Activated CD4-positive, alpha-beta T cell treated with anti-CD3 and anti-CD28 coated beads, Interleukin-2, amount 50 U/mL, for 24 hours (primary cell): ENCODE measurements at regions not wholly inside any gene's neighbourhood (a gene's known extent, or its start where the extent isn't known, plus 50 kb on each side); places are given as distances from the start of the nearest gene placed in this dataset.

Source experiments
- DNase-seq, 2 donors: peaks; one replicate each; pipeline ENCODE4 v3.0.0-alpha.2; 2020; ENCODE audit warnings: low read depth in 1 of 2, low spot score in 1 of 2

GRCh38 chr9:105912157-105912862, 218.0 kb downstream of the TMEM38B start:
- DNase-seq, result no peak

- no peak for DNase-seq
These were observed 218.6 kb downstream of the TMEM38B start for GRCh38 chr9:105912863-105913516.

GRCh38 chr9:105921057-105921726, 226.9 kb downstream of the TMEM38B start:
- no peak for DNase-seq

GRCh38 chr9:105928416-105928815, 234.1 kb downstream of the TMEM38B start:
- no peak for DNase-seq

- DNase-seq, result no peak
These were observed 235.8 kb downstream of the TMEM38B start for GRCh38 chr9:105930011-105930627.

- DNase-seq, result no peak
These were observed 237.9 kb downstream of the TMEM38B start for GRCh38 chr9:105932276-105932675.

- DNase-seq, result no peak
These were observed 256.1 kb downstream of the TMEM38B start for GRCh38 chr9:105950448-105950847.

- no peak for DNase-seq
These were observed 256.6 kb downstream of the TMEM38B start for GRCh38 chr9:105950894-105951293.

- no peak for DNase-seq
These were observed 260.2 kb downstream of the TMEM38B start for GRCh38 chr9:105954517-105954916.

GRCh38 chr9:105957830-105958229, 263.5 kb downstream of the TMEM38B start:
- DNase-seq, result no peak

- DNase-seq, result no peak
These were observed 264.2 kb downstream of the TMEM38B start for GRCh38 chr9:105958587-105958986.

GRCh38 chr9:105959531-105959930, 265.2 kb downstream of the TMEM38B start:
- DNase-seq, result no peak

- no peak for DNase-seq
These were observed 269.2 kb downstream of the TMEM38B start for GRCh38 chr9:105963343-105964099.

GRCh38 chr9:105964156-105964555, 269.8 kb downstream of the TMEM38B start:
- DNase-seq, result no peak

- no peak for DNase-seq
These were observed 272.5 kb downstream of the TMEM38B start for GRCh38 chr9:105966834-105967233.

- no peak for DNase-seq
These were observed 272.9 kb downstream of the TMEM38B start for GRCh38 chr9:105967248-105967647.

- no peak for DNase-seq
These were observed 273.5 kb downstream of the TMEM38B start for GRCh38 chr9:105967797-105968196.

- DNase-seq, result no peak
These were observed 274.6 kb downstream of the TMEM38B start for GRCh38 chr9:105968811-105969466.

GRCh38 chr9:105969636-105970035, 275.3 kb downstream of the TMEM38B start:
- DNase-seq, result no peak

GRCh38 chr9:105971986-105972385, 277.6 kb downstream of the TMEM38B start:
- DNase-seq, result no peak
